Activated B cell treated with CpG ODN at 0.5 μM for 24 hours (primary cell): ENCODE measurements at regions not wholly inside any gene's neighbourhood (a gene's known extent, or its start where the extent isn't known, plus 50 kb on each side); places are given as distances from the start of the nearest gene placed in this dataset.
"Not testable (repeated sequence)": the region's sequence is repeated elsewhere in the genome, so short reads cannot be mapped to it uniquely, and the experiment has no call there.

Experiments used
- ATAC-seq: fragments of 200-7000 bp; cut with Tn5 transposase; one replicate; pipeline ENCODE4 v1.10.0; 2021; ENCODE audit warnings: low read depth, mild to moderate bottlenecking, moderate library complexity
- CTCF ChIA-PET: fragments of 350-600 bp; sonication (Branson Sonifier 250); formaldehyde crosslinking; loops from one replicate; lab custom pipeline; 2021; ENCODE audit warnings: antibody characterized with exemption; lab: Charles Lee
- POLR2A ChIA-PET: fragments of 350-600 bp; sonication (Branson Sonifier 250); formaldehyde crosslinking; loops from one replicate; lab custom pipeline; 2021; ENCODE audit warnings: antibody characterized with exemption; lab: Charles Lee
- DNase-seq: peaks from one replicate; pipeline ENCODE4 v3.0.0; 2022
- H3K27ac Mint-ChIP-seq: one replicate; pipeline ENCODE4 v1.8.0; 2020; ENCODE audit warnings: mixed read lengths
- H3K27me3 Mint-ChIP-seq: one replicate; pipeline ENCODE4 v1.8.0; 2021; ENCODE audit warnings: mixed read lengths
- H3K36me3 Mint-ChIP-seq: one replicate; pipeline ENCODE4 v1.8.0; 2021; ENCODE audit warnings: low read depth, mixed read lengths
- H3K4me1 Mint-ChIP-seq: one replicate; pipeline ENCODE4 v1.8.0; 2021; ENCODE audit warnings: mixed read lengths
- H3K4me3 Mint-ChIP-seq: one replicate; pipeline ENCODE4 v1.8.0; 2020; ENCODE audit warnings: mild to moderate bottlenecking, mixed read lengths
- H3K9me3 Mint-ChIP-seq: one replicate; pipeline ENCODE4 v1.8.0; 2020; ENCODE audit warnings: mixed read lengths
- CTCF ChIP-seq: fragments of 200-600 bp; IDR thresholded peaks from one replicate; pipeline ENCODE4 v1.8.0; 2022; ENCODE audit warnings: antibody characterized with exemption, mild to moderate bottlenecking
- intact Hi-C: fragments of 100-400 bp; cut with micrococcal nuclease; formaldehyde crosslinking; loops from one replicate; pipeline ENCODE4 v1.15.1; 2024

GRCh38 chr16:86259499-86259898 is 250.8 kb upstream of the FOXF1 start:
- Mint-ChIP-seq H3K36me3 (no peaks in the 10 kb centered on the region), H3K4me3 (no peak overlapping the region), H3K9me3 (peaks cover 12% of the 10 kb centered on the region), H3K27ac (no peak overlapping the region), H3K4me1 (no peaks in the 10 kb centered on the region), H3K27me3 (peaks cover 22% of the 10 kb centered on the region)
- no peak for TF ChIP-seq CTCF
- ChIA-PET POLR2A (no interaction called here), CTCF (no interaction called here)
- DNase-seq (no peak), ATAC-seq (no peak)
- intact Hi-C loops = no loop called here

GRCh38 chr16:86261379-86261778 is 248.9 kb upstream of the FOXF1 start:
- H3K4me1 Mint-ChIP-seq = no peaks in the 10 kb centered on the region
- H3K27ac Mint-ChIP-seq = no peak overlapping the region
- ChIA-PET CTCF (no interaction called here), POLR2A (no interaction called here)
- ATAC-seq = no peak
- DNase-seq = no peak
- no peaks in the 10 kb centered on the region for H3K36me3 Mint-ChIP-seq
- H3K4me3 Mint-ChIP-seq = no peak overlapping the region
- peaks cover 22% of the 10 kb centered on the region for H3K27me3 Mint-ChIP-seq
- intact Hi-C loops = no loop called here
- no peaks in the 10 kb centered on the region for H3K9me3 Mint-ChIP-seq
- no peak for TF ChIP-seq CTCF

- intact Hi-C loops, ATAC-seq, H3K27ac Mint-ChIP-seq, POLR2A ChIA-PET, H3K9me3 Mint-ChIP-seq, H3K27me3 Mint-ChIP-seq, H3K4me3 Mint-ChIP-seq, CTCF ChIA-PET, H3K36me3 Mint-ChIP-seq, DNase-seq, H3K4me1 Mint-ChIP-seq: not testable (repeated sequence)
Observed at GRCh38 chr16:86267657-86268056, 242.7 kb upstream of the FOXF1 start.

GRCh38 chr16:86270696-86271095 is 239.6 kb upstream of the FOXF1 start:
- H3K27ac Mint-ChIP-seq = no peak overlapping the region
- no peaks in the 10 kb centered on the region for H3K4me1 Mint-ChIP-seq
- H3K27me3 Mint-ChIP-seq = peaks cover 4% of the 10 kb centered on the region
- TF ChIP-seq CTCF = no peak
- peaks cover 2% of the 10 kb centered on the region for H3K9me3 Mint-ChIP-seq
- no peak for ATAC-seq
- CTCF ChIA-PET = no interaction called here
- H3K36me3 Mint-ChIP-seq = no peaks in the 10 kb centered on the region
- no peak for DNase-seq
- H3K4me3 Mint-ChIP-seq = no peak overlapping the region
- intact Hi-C loops = no loop called here
- POLR2A ChIA-PET = no interaction called here

GRCh38 chr16:86272744-86273143 is 237.6 kb upstream of the FOXF1 start:
- no peaks in the 10 kb centered on the region for H3K4me1 Mint-ChIP-seq
- H3K27me3 Mint-ChIP-seq = peaks cover 10% of the 10 kb centered on the region
- intact Hi-C loops = no loop called here
- no peaks in the 10 kb centered on the region for H3K36me3 Mint-ChIP-seq
- CTCF ChIA-PET = no interaction called here
- no peak overlapping the region for H3K4me3 Mint-ChIP-seq
- POLR2A ChIA-PET = no interaction called here
- TF ChIP-seq CTCF = no peak
- H3K9me3 Mint-ChIP-seq = peaks cover 2% of the 10 kb centered on the region
- ATAC-seq (no peak), DNase-seq (no peak)
- H3K27ac Mint-ChIP-seq = no peak overlapping the region

- no peak for TF ChIP-seq CTCF
- ATAC-seq (no peak), DNase-seq (no peak)
- no peaks in the 10 kb centered on the region for H3K36me3 Mint-ChIP-seq
- no peaks in the 10 kb centered on the region for H3K4me1 Mint-ChIP-seq
- peaks cover 17% of the 10 kb centered on the region for H3K27me3 Mint-ChIP-seq
- H3K27ac Mint-ChIP-seq = no peak overlapping the region
- intact Hi-C loops = no loop called here
- peaks cover 2% of the 10 kb centered on the region for H3K9me3 Mint-ChIP-seq
- H3K4me3 Mint-ChIP-seq = no peak overlapping the region
- ChIA-PET POLR2A (no interaction called here), CTCF (no interaction called here)
Observed at GRCh38 chr16:86277221-86277620, 233.1 kb upstream of the FOXF1 start.

- H3K27ac Mint-ChIP-seq, ATAC-seq, intact Hi-C loops, CTCF ChIA-PET, H3K4me1 Mint-ChIP-seq, DNase-seq, POLR2A ChIA-PET, H3K9me3 Mint-ChIP-seq, H3K4me3 Mint-ChIP-seq, H3K36me3 Mint-ChIP-seq: not testable (repeated sequence)
- peaks cover 18% of the 10 kb centered on the region for H3K27me3 Mint-ChIP-seq
Observed at GRCh38 chr16:86277859-86278258, 232.5 kb upstream of the FOXF1 start.
